Astrocyte of the spinal cord (primary cell): ENCODE measurements at regions not wholly inside any gene's neighbourhood (a gene's known extent, or its start where the extent isn't known, plus 50 kb on each side); places are given as distances from the start of the nearest gene placed in this dataset.
A peak's percentile ranks its signal among the peaks of the same experiment; 100 is the strongest.

Experiments
- DNase-seq: peaks from one replicate; pipeline ENCODE4 v3.0.0; 2011; ENCODE audit warnings: low read depth, low spot score
- H3K4me3 ChIP-seq: 2 replicates; pipeline ENCODE4 v1.5.1; 2011; ENCODE audit warnings: low read depth, mild to moderate bottlenecking, low read length, moderate library complexity
- in situ Hi-C: cut with HindIII; loops from 2 replicates; pipeline ENCODE4 v1.10.0; 2017; ENCODE audit warnings: low sequenced_read_pairs
- TF ChIP-seq, protein P1 (sequence below): IDR thresholded peaks from 2 replicates; pipeline ENCODE4 v1.5.1; 2012; ENCODE audit warnings: low read depth, mild to moderate bottlenecking, low read length, inconsistent platforms

DNA sequence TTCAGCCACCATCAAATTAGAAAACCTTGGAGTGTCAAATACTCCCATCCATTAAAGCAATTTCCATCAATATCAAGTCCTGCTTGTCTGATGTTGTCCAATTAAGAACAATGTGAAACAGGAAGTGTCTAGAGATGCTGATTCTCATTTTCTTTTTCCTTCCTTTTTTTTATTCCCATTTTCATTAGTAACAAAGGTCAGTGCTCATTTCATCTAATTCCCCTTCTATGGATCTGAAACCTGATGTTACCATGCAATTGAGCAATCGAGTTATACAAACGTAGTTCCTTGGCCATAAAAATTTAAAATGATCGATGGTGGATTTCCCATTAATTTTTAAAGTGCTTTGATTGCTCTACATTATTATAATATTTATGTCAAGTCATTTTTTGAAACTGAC lies 330.6 kb upstream of the ZC3H12C start:
- TF ChIP-seq, protein P1, sequence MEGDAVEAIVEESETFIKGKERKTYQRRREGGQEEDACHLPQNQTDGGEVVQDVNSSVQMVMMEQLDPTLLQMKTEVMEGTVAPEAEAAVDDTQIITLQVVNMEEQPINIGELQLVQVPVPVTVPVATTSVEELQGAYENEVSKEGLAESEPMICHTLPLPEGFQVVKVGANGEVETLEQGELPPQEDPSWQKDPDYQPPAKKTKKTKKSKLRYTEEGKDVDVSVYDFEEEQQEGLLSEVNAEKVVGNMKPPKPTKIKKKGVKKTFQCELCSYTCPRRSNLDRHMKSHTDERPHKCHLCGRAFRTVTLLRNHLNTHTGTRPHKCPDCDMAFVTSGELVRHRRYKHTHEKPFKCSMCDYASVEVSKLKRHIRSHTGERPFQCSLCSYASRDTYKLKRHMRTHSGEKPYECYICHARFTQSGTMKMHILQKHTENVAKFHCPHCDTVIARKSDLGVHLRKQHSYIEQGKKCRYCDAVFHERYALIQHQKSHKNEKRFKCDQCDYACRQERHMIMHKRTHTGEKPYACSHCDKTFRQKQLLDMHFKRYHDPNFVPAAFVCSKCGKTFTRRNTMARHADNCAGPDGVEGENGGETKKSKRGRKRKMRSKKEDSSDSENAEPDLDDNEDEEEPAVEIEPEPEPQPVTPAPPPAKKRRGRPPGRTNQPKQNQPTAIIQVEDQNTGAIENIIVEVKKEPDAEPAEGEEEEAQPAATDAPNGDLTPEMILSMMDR: no peak
- no peak overlapping the region for H3K4me3 ChIP-seq
- in situ Hi-C loops: no loop called here
- no peak for DNase-seq

DNA sequence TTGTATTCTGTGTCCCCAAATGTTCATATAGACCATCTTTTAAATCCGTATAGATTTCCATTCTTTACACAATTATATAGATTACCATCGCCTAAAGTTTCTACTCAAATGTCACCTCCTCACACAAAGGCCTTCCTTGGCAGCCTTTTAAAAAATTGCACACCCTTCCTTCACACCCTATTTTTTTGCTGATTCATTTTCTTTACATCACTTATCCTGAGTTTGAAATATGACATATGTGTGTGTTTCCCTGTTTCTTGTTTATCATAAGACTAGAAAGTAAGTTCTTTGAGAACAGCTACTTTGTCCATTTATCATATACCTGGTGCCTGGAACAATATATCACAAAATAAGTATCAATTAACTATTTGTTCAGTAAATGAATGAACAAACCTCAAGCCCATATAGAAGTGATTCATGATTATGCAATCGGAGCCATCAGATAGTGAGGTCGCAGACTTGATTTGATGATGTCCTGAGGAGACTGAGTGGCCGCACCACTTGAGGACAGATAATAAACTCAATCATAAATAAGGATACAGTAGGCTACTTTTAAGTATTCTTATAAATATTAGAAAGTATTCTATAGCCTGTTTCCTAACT lies 327.4 kb upstream of the ZC3H12C start:
- no peak overlapping the region for H3K4me3 ChIP-seq
- TF ChIP-seq, protein P1: no peak
- in situ Hi-C loops: no loop called here
- no peak for DNase-seq

DNA sequence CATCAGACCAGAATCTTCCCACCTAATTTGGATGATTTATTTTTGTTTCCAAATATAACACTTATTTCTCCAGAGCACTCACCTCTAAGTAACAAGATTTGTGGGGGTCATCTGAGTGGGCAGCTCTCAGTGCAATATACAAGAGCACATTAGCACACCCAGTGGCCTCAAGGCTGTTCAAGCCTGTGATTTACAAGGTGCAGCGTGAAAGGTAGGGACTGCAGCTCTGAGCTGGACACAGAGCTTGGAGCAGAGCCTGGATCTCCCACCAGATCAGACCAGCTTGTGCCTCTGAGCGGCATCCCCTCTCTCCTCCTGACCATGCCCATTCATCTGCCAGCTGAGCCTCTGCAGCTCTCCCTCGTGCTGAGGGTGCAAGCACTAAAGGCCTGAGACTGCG lies 323.3 kb upstream of the ZC3H12C start:
- TF ChIP-seq, protein P1: no peak
- in situ Hi-C loops: no loop called here
- no peak overlapping the region for H3K4me3 ChIP-seq
- no peak for DNase-seq

DNA sequence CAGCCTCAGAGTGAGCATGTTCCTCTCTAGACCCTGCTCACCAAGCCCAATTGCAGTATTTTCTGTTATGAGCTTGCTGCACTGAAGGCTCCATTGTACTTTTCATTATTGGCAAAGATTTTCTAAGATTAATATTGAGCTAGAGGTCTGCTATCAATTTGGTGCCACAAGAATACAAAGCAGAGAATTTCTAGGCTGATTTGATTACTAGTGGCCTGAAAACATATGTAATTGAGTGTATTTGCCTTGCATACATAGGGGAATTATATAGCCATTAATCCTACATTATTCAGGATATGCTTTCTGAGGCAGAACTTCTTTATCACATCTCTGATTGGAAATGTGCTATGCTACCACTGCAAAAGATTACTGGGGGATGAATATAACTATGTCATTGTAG lies 322.9 kb upstream of the ZC3H12C start:
- TF ChIP-seq, protein P1: no peak
- H3K4me3 ChIP-seq: no peak overlapping the region
- no peak for DNase-seq
- in situ Hi-C loops: no loop called here

DNA sequence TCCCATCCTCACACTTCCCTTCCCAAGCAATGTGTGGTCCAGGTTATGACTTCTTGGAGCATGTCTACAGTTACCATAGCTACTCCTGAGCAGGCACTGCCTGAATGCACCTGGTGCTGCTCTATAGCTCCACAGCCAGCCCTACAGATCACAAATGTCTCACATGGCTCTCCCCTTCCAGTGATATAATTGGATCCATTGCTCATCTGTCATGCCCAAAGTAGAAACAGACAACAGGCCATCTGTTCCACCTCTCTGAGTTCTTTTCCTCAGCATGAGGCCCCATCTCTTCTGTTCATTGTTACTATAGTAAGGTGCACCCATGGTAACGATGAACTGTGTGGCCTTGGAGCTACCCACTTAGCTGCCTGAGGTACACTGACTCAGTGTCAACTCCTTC lies 320.3 kb upstream of the ZC3H12C start:
- no peak overlapping the region for H3K4me3 ChIP-seq
- TF ChIP-seq, protein P1: no peak
- in situ Hi-C loops: no loop called here
- no peak for DNase-seq

DNA sequence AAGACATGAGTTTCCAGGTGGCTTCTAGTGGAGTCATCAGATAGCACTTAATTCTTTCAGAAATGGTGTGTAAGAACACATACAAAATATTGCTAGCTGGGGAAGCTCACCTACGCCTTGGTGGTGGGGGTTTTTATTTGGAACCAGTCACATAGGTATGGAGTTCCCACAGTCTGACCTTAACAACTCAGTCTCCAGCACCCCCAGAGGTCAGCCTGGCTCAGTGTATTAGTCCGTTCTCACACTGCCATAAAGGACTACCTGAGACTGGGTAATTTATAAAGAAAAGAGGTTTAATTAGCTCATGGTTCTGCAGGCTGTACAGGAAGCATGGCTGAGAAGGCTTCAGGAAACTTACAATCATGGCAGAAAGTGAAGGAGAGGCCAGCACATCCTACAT lies 317.5 kb upstream of the ZC3H12C start:
- TF ChIP-seq, protein P1: no peak
- H3K4me3 ChIP-seq: no peak overlapping the region
- in situ Hi-C loops: no loop called here
- DNase-seq: no peak

DNA sequence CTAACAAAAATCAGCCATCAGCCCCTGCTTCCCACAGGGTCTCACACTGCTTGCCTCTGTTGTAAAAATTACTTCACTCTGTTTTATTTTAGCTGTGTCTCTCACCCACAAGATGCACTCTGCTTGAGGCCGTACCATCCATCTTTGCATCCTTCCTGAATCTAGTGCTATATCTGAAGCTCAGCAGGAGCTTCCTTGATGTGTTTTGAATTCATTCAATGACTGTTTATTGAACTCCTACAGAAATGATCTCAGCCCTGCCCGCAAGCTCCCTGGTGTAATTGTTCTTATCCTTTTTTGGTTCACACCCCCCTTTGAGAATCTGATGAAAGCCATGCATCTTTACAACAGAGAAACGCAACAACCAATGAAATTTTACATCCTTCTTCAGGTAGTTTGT lies 310.2 kb upstream of the ZC3H12C start:
- in situ Hi-C loops: no loop called here
- no peak overlapping the region for H3K4me3 ChIP-seq
- TF ChIP-seq, protein P1: no peak
- peak; percentile 44 for DNase-seq
